ENCODE measurements at regions not wholly inside any gene's neighbourhood (a gene's known extent, or its start where the extent isn't known, plus 50 kb on each side); places are given as distances from the start of the nearest gene placed in this dataset.
"Not testable (repeated sequence)": the region's sequence is repeated elsewhere in the genome, so short reads cannot be mapped to it uniquely, and the experiment has no call there.

DNA sequence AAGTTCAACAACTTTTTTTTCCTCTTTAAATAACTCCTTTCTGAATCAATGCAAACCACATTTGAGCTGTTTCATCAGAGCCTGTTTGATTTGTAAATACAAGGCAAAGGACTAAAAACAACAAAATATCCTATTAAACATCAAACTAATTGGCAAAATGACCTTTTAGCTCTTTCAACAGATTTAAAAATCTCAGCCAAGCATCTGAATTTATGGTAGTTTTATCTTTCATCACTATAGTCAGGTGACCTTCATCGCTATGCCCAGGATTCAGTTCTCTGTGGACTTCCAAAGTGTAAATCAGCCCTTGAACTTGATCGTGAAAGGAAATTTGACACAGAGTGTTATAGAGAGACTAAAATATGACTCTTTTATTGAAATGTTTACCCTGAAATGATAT lies 1554.5 kb upstream of the FLRT2 start:
- Histone ChIP-seq H3K9me2 (ENCODE audit: low read depth, low read length) (no peaks in the 10 kb centered on the region), H3K4me1 (ENCODE audit: insufficient read depth, low read length, severe bottlenecking) (no peaks in the 10 kb centered on the region), H3K4me3 (ENCODE audit: low read depth, low read length, poor library complexity, severe bottlenecking) (no peak overlapping the region), H2AFZ (ENCODE audit: low read length) (no peak overlapping the region), H3K4me2 (ENCODE audit: low read length) (no peak overlapping the region), H3K79me2 (ENCODE audit: insufficient read depth, low read length) (no peaks in the 10 kb centered on the region), H4K20me1 (ENCODE audit: insufficient read depth, low read length) (no peaks in the 10 kb centered on the region), H3K36me3 (ENCODE audit: insufficient read depth, low read length) (no peaks in the 10 kb centered on the region), H3K27me3 (ENCODE audit: insufficient read depth, low read length) (no peaks in the 10 kb centered on the region), H3K9me3 (ENCODE audit: low read length) (no peaks in the 10 kb centered on the region), H3F3A (ENCODE audit: insufficient read depth, low read length) (no peaks in the 10 kb centered on the region), H3K27ac (ENCODE audit: low read depth, low read length, poor library complexity, severe bottlenecking) (no peak overlapping the region), H3K9ac (ENCODE audit: low read length) (no peak overlapping the region)
- TF ChIP-seq, protein P1, sequence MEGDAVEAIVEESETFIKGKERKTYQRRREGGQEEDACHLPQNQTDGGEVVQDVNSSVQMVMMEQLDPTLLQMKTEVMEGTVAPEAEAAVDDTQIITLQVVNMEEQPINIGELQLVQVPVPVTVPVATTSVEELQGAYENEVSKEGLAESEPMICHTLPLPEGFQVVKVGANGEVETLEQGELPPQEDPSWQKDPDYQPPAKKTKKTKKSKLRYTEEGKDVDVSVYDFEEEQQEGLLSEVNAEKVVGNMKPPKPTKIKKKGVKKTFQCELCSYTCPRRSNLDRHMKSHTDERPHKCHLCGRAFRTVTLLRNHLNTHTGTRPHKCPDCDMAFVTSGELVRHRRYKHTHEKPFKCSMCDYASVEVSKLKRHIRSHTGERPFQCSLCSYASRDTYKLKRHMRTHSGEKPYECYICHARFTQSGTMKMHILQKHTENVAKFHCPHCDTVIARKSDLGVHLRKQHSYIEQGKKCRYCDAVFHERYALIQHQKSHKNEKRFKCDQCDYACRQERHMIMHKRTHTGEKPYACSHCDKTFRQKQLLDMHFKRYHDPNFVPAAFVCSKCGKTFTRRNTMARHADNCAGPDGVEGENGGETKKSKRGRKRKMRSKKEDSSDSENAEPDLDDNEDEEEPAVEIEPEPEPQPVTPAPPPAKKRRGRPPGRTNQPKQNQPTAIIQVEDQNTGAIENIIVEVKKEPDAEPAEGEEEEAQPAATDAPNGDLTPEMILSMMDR (IDR thresholded peaks at IDR 0.05; ENCODE audit: low read length) = no peak
- no peak for TF ChIP-seq EZH2 (IDR thresholded peaks at IDR 0.05; ENCODE audit: borderline replicate concordance, low read length)

DNA sequence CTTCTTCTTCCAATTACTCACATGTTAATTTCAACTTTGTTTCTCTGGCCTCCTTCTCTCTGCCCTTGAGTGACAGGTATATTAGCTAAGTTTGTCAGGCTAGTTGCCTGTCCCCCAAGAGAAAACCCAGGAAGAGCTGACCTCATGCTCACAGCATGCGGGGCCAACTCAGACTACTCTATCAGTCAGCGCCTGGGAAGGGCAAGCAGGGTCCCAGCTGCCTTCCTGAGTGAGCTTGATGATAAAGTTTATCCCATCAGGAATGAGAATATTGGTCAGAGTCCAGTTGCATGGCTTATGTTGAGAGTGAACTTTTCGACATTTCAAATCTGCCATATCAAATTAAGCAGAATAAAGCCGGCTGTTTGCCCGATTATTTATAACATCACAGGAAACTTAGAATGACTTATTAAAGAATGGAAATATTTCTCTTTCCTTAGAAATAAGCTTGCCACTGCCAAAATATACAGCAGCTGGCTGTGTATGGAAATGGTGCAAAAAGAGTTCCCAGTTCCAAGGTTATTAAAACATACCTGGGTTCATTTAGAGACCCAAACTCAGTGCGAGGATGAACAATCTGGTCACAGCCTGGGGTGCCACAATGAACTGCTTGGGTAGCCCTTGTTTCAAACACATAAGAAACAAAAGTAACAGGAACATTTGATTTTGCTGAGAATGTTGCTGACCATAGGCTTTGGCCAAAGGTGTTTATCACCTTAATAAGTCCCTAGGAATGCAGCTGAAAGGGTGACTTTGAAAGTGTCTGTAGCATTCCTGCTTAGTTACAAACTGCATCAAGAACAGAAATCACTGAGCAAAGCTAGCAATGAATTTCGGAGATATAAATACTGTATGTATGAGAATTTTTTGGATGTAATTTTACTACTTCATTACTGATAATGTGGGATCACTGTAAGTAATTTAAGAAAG lies 1553.8 kb upstream of the FLRT2 start:
- Histone ChIP-seq H3F3A (ENCODE audit: insufficient read depth, low read length) (no peaks in the 10 kb centered on the region), H3K4me3 (ENCODE audit: low read depth, low read length, poor library complexity, severe bottlenecking) (no peak overlapping the region), H3K9me3 (ENCODE audit: low read length) (no peaks in the 10 kb centered on the region), H3K9me2 (ENCODE audit: low read depth, low read length) (no peaks in the 10 kb centered on the region), H4K20me1 (ENCODE audit: insufficient read depth, low read length) (no peaks in the 10 kb centered on the region), H3K9ac (ENCODE audit: low read length) (no peak overlapping the region), H2AFZ (ENCODE audit: low read length) (no peak overlapping the region), H3K27me3 (ENCODE audit: insufficient read depth, low read length) (no peaks in the 10 kb centered on the region), H3K4me1 (ENCODE audit: insufficient read depth, low read length, severe bottlenecking) (no peaks in the 10 kb centered on the region), H3K79me2 (ENCODE audit: insufficient read depth, low read length) (no peaks in the 10 kb centered on the region), H3K4me2 (ENCODE audit: low read length) (no peak overlapping the region), H3K27ac (ENCODE audit: low read depth, low read length, poor library complexity, severe bottlenecking) (no peak overlapping the region), H3K36me3 (ENCODE audit: insufficient read depth, low read length) (no peaks in the 10 kb centered on the region)
- TF ChIP-seq, protein P1 (IDR thresholded peaks at IDR 0.05; ENCODE audit: low read length) = no peak
- TF ChIP-seq EZH2 (IDR thresholded peaks at IDR 0.05; ENCODE audit: borderline replicate concordance, low read length) = no peak

DNA sequence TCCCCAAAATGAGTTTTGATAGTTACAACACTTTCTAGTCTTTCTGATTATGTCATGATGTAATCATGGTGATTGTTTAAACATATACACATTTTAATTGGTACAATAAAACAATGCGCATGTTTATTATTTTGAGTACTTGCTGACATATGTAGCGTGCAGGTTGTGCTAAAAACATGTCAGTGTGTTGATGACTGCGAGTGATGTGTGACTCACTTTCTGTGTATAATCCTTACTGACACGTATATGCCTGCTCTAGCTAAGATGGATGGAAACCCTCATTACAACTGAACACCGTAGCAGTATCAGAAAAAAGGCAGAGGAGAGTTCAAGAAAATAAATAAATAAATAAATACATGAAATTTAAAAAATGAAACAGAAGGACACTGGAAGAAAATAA lies 1552.4 kb upstream of the FLRT2 start:
- Histone ChIP-seq H3K9me3 (ENCODE audit: low read length) (no peaks in the 10 kb centered on the region), H3K27me3 (ENCODE audit: insufficient read depth, low read length) (no peaks in the 10 kb centered on the region), H3K4me1 (ENCODE audit: insufficient read depth, low read length, severe bottlenecking) (no peaks in the 10 kb centered on the region), H3K36me3 (ENCODE audit: insufficient read depth, low read length) (no peaks in the 10 kb centered on the region), H2AFZ (ENCODE audit: low read length) (no peak overlapping the region), H3K9ac (ENCODE audit: low read length) (no peak overlapping the region), H3K79me2 (ENCODE audit: insufficient read depth, low read length) (no peaks in the 10 kb centered on the region), H3F3A (ENCODE audit: insufficient read depth, low read length) (no peaks in the 10 kb centered on the region), H3K9me2 (ENCODE audit: low read depth, low read length) (no peaks in the 10 kb centered on the region), H3K4me2 (ENCODE audit: low read length) (no peak overlapping the region), H4K20me1 (ENCODE audit: insufficient read depth, low read length) (no peaks in the 10 kb centered on the region), H3K4me3 (ENCODE audit: low read depth, low read length, poor library complexity, severe bottlenecking) (no peak overlapping the region), H3K27ac (ENCODE audit: low read depth, low read length, poor library complexity, severe bottlenecking) (no peak overlapping the region)
- TF ChIP-seq EZH2 (IDR thresholded peaks at IDR 0.05; ENCODE audit: borderline replicate concordance, low read length) = no peak
- TF ChIP-seq, protein P1 (IDR thresholded peaks at IDR 0.05; ENCODE audit: low read length) = no peak

DNA sequence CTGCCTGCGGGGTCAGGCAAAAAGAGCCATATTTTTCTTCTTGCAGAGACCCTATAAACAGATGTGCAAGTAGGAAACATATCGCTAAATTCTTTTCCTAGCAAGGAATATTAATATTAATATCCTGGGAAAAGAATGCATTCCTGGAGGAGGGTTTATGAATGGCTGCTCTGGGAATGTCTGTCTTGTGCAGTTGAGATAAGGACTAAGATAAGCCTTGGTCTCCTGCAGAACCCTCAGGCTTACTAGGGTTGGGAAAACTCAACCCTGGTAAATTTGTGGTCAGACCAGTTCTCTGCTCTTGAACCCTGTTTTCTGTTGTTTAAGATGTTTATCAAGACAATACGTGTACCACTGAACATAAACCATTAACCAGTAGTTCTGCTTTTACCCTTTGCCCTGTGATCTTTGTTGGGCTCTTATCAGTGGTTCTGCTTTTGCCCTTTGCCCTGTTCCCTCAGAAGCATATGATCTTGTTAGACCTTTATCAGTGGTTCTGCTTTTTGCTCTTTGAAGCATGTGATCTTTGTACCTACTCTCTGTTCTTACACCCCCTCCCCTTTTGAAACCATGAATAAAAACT lies 1548.2 kb upstream of the FLRT2 start:
- not testable (repeated sequence) for H3K27me3 ChIP-seq (ENCODE audit: insufficient read depth, low read length); H3F3A ChIP-seq (ENCODE audit: insufficient read depth, low read length); H3K4me1 ChIP-seq (ENCODE audit: insufficient read depth, low read length, severe bottlenecking); H3K27ac ChIP-seq (ENCODE audit: low read depth, low read length, poor library complexity, severe bottlenecking); H3K4me3 ChIP-seq (ENCODE audit: low read depth, low read length, poor library complexity, severe bottlenecking); H2AFZ ChIP-seq (ENCODE audit: low read length); H4K20me1 ChIP-seq (ENCODE audit: insufficient read depth, low read length); H3K36me3 ChIP-seq (ENCODE audit: insufficient read depth, low read length); H3K79me2 ChIP-seq (ENCODE audit: insufficient read depth, low read length); H3K9me2 ChIP-seq (ENCODE audit: low read depth, low read length); H3K9ac ChIP-seq (ENCODE audit: low read length); H3K9me3 ChIP-seq (ENCODE audit: low read length); H3K4me2 ChIP-seq (ENCODE audit: low read length)
